HG02763 (cell line): ENCODE measurements at regions not wholly inside any gene's neighbourhood (a gene's known extent, or its start where the extent isn't known, plus 50 kb on each side); places are given as distances from the start of the nearest gene placed in this dataset.

Source experiments
- ATAC-seq: cut with Tn5 transposase; IDR thresholded peaks from one replicate; pipeline ENCODE4 v1.9.1; 2021; ENCODE audit warnings: mild to moderate bottlenecking, moderate library complexity; ENCODE audit not compliant: unreplicated experiment

DNA sequence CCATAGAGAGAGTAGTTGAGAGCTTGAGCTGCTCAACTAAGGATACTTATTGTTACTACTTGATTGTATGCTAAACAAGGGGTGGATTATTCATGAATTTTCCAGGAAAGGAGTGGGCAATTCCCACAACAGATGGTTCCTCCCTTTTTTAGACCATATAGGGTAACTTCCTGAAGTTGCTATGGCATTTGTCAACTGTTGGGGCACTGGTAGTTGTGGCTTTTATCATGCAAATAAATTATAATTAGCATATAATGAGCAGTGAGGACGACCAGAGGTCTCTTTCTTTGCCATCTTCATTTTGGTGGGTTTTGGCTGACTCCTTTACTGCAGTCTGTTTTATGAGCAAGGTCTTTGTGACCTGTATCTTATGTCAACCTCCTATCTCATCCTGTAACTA is 1403.5 kb upstream of the PABPC4L start:
- no peak for ATAC-seq

DNA sequence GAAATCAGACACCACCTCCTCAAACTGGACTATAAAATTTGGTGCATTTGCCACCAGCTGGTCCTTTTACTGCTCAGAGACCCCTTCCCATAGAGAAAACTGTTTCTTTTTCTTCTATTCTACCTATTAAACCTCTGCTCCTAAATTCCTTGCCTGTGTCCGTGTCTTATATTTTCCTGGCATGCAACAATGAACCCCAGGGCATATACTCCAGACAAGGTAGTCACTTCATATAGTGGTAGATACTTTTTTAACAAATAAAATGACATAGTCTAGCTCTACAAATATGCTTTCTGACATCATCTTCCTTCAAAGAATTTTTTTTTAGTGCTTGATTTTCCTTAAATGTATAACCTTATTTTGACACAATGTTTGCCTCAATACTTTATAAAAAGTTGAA is 1402.9 kb upstream of the PABPC4L start:
- ATAC-seq: no peak

DNA sequence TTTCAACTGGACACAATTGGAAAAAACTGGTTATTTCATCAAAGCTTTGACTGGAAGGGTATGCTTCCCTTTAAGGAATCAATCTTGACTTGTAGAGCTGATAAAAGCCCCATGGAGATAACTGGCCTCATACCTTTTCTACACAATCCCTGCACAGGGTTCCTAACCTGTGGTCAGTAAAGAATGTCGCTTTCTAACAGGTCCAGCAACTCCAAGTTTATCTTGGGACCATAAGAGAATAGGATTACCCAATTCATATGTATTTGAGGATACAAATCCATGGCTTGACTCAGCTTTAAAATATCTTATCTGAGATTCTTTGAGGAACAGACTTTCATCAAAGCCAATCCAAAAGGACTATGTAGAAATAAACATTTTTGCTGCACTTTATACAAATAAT is 1399.8 kb upstream of the PABPC4L start:
- no peak for ATAC-seq

DNA sequence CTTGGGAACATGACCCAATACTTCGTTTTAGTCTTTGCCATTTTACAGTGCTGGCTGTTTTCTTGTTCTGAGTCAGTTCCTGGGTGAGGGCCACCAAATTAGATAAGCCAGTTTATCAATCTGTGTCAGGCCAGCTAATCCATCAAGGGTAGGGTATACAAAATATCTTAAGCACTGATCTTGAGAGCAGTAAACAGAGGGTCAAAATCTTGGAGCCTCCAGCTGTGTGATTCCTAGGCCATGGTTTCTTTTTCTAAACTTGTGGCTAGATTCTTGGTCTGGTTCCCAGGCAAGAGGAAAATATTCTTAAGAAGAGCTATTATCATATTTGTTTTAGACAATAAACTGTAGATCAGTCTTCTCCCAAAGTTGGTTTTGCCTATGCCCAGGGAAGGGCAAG is 1396.6 kb upstream of the PABPC4L start:
- ATAC-seq: no peak

DNA sequence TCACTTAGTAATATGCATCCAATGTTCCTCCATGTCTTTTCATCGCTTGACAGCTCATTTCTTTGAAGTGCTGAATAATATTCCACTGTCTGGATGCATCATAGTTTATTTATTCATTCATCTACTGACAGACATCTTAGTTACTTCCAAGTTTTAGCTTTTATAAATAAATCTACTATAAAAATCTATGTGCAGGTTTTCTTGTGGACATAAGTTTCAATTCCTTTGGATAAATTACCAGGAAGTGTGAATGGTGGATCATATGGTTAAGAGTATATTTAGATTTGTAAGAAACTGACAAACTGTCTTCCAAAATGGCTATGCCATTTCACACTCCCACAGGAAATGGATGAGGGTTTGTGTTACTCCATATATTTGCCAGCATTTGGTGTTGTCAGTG is 1392.9 kb upstream of the PABPC4L start:
- ATAC-seq: no peak

DNA sequence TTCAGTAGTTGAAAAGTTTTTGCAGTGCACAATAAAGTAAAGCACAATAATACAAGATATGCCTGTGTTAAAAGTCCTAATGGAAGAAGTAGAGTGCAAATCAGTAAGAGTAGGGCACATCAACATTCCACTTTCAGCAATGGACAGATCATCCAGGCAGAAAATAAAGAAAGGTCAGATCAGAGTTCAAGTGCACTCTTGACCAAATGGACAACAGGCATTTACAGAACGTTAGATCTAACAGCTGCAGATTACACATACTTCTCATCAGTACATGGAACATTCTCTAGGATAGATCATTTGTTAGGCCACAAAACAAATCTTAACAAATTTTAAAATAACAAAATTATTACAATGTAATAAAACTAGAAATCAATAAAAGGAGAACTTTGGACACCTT is 1373.5 kb upstream of the PABPC4L start:
- no peak for ATAC-seq

DNA sequence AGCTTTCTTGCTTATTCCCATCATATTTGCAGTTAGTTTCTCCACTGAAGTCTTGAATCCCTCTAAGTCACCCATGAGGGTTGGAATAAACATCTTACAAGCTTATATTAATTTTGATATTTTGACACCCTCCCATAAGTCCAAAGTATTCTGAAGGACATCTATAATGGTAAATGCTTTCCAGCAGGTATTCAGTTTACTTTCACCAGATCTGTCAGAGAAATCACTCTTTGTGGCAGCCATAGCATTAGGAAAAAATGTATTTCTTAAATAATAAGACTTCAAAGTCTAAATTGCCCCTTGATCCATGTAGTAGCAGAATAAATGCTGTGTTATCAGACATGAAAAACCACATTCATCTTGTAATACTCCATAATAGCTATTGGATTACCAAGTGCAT is 1371.7 kb upstream of the PABPC4L start:
- no peak for ATAC-seq

DNA sequence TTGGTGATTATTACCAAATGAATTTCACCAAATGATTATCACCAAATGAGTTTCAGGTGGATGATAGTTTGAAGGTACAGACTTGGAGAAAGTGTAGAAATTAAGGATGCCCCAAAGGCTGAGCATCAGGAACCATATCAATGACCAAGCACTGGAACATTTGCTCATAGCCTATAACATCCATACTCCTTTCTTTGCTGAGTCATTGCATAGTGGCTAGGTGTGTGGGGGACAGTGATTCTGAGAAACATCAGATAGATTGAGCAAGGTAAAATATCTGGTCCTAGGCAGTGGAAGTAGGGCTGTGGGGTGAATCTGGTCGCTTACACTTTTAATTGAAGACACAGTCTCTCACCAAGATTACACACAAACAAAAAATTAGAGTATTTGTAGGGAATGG is 1362.5 kb upstream of the PABPC4L start:
- ATAC-seq: no peak

DNA sequence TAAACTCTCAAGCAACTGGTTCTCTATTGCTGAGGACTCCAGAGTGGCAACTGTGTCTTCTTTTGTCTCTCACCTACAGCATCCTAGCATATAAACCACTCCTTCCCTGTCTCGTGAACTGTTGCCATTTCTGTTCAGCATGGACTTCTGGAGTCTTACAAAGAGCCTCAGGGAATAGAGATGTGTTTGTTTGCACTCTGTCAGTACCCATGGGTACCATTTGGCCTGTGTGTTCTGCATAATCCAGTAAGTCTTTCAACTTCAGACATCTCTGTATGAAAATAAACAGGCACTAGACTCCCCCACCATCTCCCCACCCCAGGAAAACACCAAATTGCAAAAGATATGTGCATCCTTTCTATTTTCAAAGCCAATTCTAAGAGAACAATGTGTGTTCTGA is 1351.6 kb upstream of the PABPC4L start:
- no peak for ATAC-seq

DNA sequence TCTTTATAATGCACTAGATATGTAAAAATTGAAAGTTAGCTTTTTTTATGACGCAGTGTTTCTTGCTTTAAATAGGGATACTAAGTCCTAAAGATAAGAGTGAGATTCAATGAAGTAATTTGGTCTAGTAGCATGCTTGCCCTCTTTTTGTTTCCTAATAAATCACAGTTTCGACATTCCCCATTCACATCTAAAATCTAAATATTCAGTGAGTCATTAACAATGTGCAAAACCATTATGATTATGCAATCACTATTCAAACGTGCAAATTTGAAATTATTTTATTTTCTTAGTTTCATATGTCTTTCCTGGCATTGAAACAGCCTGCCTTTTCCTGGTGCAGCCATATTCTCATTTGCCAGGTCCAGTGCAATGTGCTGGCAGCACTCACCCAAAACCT is 1350.5 kb upstream of the PABPC4L start:
- no peak for ATAC-seq

DNA sequence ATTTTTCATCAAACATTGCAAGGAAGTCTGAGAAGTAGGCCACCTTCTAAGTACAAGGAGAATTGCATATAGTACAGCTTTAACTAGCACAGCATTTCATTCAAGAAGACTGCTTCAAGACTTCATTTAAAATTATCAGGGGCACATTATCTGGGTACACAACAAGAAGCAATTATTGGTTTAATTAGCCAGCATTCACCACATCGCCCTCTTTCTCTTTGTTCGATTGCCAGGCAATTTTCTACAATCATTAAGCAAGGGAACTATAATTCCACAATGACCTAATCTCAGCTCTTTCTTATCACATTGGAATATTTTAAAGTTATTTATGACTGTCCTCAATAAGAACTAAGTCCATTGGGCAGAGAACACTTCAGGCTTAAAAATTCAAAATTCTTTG is 1347.1 kb upstream of the PABPC4L start:
- ATAC-seq: no peak

DNA sequence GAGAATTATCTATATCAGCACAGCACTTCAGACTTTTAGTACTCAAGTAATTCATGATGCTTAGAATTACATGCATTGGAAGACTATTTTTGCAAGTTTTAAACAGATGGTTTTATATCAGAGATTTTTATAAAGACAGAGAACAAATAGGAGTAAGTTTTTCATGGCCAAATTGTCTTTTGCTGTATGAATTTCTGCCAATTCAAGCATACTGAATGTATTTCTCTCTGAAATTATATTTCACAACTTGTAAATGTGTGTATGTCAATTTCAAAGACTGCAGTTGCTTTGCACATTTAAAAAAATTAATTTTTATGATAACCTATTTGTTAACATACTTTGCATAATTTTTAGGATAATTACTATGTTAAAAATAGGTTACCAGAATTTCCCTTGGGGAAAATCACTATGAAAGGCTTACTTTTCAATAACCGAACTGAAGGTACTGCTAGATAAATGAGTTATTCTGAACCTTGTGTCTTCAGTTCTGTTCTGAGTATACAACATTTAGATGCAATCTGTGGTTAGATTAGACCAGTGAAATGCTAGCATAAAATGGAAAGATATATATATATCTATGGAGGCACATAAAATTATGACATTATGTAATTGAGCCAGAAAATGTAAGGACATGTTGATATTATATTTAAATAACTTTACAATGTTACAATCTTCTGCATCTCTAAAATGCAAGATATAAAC is 1344.2 kb upstream of the PABPC4L start:
- ATAC-seq: no peak

DNA sequence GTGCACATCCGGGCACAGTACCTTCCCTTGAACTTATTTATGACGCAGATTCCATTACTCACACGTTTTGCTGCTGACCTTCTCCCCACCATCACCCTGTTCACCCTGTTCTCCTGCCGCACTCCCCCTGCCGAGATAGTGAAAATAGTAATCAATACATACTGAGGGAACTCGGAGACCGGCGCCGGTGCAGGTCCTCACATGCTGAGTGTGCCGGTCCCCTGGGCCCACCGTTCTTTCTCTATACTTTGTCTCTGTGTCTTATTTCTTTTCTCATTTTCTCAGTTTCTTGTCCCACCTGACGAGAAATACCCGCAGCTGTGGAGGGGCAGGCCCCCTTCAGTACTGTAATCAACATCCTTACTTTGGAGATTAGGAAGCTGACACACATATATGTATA is 1337.1 kb upstream of the PABPC4L start:
- ATAC-seq: no peak

DNA sequence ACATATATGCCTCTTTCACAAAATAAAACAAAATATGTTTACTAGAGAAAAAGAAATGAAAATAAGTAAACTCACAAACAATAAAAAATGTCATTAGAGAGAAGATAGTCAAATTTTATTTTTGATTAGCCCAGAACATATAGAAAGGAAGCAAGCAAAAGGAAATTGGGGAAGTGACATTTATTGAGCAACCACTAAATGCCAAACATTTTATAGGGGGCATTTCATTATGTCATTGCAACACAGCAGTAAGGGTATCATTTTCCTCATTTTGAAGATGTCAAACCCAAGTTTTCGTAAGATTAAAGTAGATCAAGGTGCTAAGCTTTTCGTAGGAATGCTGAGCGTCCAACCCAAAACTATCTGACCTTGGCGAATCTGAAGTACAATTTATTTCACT is 1331.5 kb upstream of the PABPC4L start:
- no peak for ATAC-seq

DNA sequence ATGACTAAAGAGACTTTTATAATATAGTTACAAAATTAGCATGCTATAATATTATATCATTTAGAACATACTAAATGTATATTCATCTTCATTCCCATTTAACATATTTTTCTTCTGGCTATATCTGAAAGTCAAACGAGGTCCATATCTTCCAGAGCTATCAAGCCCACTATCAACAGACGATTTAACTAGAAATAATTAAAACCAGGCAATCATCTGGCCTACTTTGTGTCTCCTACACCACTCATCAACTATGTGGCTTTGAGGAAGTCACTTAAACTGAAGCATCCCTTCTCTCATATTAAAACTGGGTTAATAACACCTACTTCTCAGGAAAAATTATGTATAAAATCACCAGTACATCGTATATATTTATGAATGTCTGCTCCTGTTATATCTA is 1330.5 kb upstream of the PABPC4L start:
- ATAC-seq: no peak

DNA sequence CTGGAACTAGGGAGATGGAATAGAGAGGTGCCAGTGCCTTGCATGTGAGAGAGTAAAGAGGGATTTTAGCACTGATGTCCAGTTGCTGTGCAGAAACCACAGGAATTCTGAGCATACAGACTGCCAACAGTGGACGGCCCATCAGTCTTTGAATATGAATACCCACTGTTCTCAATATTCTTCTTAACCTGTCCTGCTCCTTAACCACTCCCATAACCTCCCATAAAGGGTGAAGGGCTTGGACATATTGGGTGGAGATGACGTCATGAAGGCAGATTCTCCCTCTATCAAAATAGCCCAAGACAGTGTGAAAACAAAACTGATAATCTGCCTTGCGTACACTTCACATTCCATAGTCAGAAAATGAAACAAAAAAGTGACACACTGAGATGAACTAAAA is 1313.7 kb upstream of the PABPC4L start:
- ATAC-seq: no peak

DNA sequence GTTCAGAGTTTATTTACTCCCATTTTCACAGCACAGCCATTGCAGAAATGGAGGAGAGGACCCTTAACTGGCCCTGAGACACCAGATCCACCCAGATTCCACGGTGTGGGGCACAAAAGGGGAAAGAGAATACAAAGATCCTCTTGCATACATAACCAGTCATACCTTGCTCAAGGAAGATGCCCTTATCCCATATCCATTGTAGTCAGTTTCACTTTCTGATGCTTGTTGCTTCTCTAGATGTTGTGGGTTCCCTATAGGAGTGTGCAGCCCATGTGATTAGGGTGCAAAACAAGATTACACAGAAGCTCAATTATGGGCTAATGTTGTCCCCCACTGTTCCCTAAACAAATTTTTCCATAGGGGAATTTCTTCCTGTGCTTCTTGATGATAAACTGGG is 1309.0 kb upstream of the PABPC4L start:
- ATAC-seq: no peak

DNA sequence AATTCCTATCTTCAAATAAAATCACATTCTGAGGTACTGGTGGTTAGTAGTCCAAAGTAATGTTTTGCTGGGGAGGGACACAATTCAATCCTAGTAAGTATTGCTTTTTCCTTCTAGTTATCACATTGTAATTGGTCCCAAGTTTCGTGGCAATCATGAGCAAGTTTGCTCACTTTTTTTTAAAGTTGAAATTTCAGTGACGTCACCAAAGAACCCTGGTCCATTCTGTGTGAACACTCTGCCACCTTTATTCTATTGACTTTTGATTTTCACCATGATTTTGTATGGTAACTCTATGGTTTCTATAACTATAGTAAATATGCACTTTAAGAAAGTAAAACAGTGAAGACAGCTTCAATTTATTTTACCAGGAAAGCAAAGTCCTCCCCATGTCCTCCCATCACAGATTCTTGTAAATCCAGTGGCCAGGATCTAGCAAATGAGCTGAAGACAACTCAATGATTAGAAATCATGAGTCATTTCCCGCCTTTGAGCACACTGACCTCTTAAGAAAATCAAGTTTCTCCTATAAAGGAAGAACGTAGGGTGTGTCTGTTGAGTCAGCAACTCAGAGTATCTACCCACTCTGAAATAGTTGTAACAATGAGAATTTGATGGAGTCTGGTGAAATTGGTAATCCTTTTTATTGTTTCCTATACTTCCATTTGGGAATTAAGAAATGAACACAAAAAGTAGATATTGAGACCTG is 1306.6 kb upstream of the PABPC4L start:
- ATAC-seq: no peak

DNA sequence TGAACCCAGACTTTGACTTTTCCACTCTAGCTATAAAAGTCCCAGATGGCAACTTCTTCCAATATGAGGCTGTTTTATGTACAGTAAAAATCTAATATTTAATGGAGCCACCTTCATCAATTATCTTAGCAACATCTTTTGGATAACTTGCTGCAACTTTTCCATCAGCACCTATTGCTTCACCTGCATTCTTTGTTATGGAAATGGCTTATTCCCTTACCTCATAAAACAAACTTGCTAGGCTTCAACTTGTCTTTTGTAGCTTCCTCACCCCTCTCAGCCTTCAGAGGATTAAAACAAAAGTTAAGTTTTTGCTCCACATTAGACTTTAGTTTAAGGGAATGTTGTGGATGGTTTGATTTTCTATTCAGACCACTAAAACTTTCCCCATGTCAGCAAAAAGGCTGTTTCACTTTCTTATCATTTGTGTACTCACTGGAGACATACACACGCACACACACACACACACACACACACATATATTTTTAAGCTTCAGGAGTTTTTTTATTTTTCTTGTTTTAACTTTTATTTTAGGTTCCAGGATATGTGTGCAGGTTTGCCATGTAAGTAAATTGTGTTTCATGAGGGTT is 1296.1 kb upstream of the PABPC4L start:
- no peak for ATAC-seq

DNA sequence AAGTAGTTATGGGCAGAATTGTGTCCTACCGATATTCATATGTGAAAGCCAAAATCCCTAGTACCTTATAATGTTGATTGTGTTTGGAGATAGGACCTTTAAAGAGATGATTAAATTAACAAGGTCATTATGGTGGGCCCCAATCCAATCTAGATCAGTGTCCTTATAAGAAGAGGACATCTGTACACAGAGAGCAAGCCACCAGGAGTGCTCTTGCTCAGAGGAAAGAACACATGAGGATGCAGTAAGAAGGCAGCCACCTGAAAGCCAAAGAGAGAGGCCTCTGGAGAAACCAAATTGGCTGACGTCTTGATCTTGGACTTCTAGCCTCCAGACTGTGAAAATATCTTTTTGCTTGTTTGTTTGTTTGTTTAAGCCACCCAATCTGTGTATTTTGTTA is 1290.8 kb upstream of the PABPC4L start:
- no peak for ATAC-seq

DNA sequence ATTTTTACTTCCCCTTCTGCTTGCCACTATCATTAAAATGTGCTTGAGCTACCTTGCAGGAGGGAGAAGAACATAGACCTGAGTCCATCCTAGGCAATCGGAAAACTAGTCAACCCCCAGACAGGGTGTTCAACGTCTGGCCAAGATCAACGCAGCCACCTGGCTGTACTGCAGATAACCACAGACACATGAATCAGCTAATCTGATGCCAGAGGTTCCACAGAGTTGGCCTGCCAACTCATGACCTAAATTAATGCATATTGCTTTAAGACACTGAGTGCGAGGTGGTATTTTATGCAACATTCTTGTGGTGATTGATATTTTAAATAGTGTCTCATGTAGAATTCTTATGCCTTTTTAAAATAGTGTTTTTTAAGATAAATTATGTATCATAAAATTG is 1283.8 kb upstream of the PABPC4L start:
- no peak for ATAC-seq

DNA sequence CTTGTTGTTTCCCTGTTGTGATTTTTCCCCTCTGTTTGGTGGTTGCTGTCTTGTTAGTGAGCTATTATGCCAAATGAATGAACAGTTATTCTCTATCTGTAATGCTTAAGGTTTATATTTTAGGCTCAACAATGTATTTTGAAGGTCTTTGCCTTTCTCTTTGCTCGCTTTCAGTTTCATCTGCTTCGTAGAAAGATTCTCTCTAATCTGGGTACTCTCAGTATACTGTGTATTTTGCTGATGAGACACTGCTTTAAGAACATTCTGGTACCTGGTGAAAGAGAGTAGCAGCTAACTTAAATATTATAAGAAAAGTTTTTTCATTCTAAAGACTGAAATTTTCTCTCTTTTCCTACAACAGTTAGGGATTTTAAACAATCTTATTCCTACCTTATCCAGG is 1274.7 kb upstream of the PABPC4L start:
- ATAC-seq: no peak

DNA sequence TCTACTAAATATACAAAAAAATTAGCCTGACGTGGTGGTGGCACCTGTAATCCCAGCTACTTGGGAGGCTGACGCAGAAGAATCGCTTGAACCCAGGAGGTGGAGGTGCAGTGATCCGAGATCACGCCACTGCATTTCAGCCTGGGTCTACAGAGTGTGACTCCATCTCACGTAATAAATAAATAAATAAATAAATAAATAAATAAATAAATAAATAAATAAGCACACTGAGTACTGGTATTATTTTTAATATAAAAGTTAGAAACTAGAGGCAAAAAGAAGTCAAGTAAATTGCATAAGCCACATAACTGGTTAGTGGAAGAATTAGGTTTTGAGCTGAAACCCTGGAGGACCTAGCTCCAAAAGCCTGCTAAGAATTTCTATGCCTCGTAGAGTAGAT is 1262.7 kb upstream of the PABPC4L start:
- no peak for ATAC-seq
